Endothelial cell of umbilical vein (primary cell): ENCODE measurements at regions not wholly inside any gene's neighbourhood (a gene's known extent, or its start where the extent isn't known, plus 50 kb on each side); places are given as distances from the start of the nearest gene placed in this dataset.

Experiments
- JUN ChIP-seq: IDR thresholded peaks from 2 replicates; pipeline ENCODE4 v1.6.1; 2011; ENCODE audit warnings: borderline replicate concordance, low read depth; ENCODE audit not compliant: insufficient read length, insufficient read depth
- MYC ChIP-seq: IDR thresholded peaks from one replicate; pipeline ENCODE4 v1.6.1; 2011; ENCODE audit warnings: mild to moderate bottlenecking, low read depth, low read length

- TF ChIP-seq MYC (no peak), JUN (no peak)
Measured at GRCh38 chr4:53804719-53805118, 213.4 kb upstream of the LNX1 start.
